NCI-H2081 (cell line): ENCODE measurements at regions not wholly inside any gene's neighbourhood (a gene's known extent, or its start where the extent isn't known, plus 50 kb on each side); places are given as distances from the start of the nearest gene placed in this dataset.
A peak's percentile ranks its signal among the peaks of the same experiment; 100 is the strongest.
"Not testable (repeated sequence)": the region's sequence is repeated elsewhere in the genome, so short reads cannot be mapped to it uniquely, and the experiment has no call there.

Source experiments
- DNase-seq, 2 experiments: peaks; one replicate each; lab custom pipeline; 2025; lab: John Stamatoyannopoulos, UW

DNA sequence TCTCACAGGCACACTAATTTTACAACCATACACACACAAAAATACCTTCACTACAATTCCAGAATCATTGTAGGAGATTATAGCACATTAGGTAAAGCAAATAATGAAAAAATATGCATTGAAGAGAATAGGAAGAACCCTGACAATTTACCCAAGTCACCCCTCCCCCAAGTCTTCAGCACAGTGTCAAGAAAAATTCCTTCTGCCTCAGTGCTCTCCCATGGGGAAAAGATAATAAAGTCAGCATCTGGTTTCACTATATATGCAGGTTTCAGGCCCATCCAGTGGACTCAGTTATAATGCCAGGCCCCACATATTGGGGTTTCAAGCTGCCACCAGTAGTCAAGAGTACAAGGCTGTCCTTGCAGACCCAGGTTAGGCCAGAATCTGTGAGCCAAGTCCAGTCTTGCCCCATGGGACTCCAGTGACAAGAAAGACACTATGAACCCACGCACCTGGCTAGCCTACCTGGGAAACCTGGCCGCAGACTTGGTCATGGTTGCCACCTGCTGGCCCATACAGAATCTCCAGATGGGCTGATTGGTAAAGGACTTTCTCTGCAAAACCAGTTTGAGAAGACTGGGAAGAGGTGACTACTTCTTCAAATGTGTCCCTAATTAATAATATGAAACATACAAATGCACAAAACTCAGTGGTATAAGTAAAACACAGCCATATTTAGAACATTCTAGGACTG lies 398.6 kb upstream of the FLRT2 start:
- peak; percentile 6 to 27 for DNase-seq

DNA sequence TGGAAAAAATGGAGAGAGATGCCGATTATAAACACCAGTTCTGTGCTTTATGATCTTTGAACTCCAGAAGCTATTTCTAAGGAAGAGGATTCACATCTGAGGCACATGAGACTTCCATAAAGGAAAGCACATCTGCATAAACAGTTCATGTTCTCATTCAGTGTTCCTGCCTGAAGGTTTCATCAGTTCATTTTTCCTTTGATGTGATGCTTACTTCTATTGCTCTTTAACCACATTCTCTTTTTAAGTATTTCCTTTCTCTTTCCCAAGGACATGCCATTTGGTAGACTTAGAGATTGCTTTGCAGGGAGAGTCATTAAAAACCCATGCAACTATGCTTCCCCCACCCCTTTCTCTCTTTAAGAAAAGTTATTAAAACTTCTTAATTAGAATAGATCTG lies 387.0 kb upstream of the FLRT2 start:
- no peak for DNase-seq

- no peak for DNase-seq
These were observed 383.2 kb upstream of the FLRT2 start for GRCh38 chr14:85146779-85147178.

DNA sequence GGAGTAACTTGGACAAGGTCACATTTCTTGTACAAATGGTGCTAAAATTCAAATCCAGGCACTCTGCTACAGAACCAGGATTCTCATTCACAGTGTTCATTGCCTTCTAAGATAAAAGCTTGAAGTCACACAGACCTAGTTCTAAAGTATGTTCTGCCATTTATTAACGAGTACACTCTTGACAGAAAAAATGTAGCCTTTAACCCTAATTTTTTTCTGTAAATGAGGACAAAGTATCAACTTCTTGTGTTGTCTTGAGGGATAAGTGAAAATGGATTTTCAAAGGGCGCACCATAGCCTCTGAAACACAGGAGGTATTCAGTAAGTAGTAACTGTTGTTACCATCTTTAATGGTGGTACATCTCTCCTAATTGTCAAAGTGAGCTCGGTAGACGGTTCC lies 379.8 kb upstream of the FLRT2 start:
- no peak for DNase-seq

DNA sequence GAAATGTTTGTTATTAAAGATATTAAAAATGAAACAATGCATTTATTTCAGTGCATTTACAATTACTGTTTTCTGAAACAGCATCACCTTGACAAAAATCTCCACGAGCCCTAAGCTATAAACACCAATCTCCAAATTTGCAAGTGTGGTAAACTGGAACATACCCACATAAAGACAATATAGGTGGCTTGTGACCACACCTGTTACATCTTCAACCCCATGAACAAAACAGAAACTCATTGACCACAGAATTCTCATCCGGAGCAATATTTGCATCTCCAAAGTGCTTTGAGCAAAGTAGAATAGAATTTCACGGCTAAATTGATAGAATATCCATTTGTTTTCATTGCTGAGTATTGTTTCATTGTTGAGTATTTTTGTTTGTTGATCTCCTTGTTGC lies 375.2 kb upstream of the FLRT2 start:
- no peak for DNase-seq

- DNase-seq, result no peak
These were observed 373.6 kb upstream of the FLRT2 start for GRCh38 chr14:85156319-85156718.

DNA sequence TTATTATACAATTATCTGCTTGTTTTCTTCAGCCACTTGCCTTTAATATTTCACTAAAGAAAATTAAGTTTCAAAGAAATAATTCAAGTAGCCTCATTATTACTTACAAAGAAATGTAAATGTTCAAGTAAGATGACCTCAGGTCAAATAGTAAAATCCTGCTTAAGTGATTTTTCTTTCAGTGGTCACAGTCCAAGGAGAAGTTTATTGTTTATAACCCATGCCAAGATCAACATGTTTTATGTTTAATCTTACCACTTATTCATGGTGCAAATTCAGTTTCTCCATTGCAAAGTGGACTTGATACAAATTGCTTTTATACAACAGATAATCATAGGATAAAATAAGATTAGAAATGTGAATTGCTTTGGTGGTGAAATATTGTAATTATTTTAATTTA lies 370.2 kb upstream of the FLRT2 start:
- no peak for DNase-seq

GRCh38 chr14:85165094-85165493 lies 364.9 kb upstream of the FLRT2 start:
- DNase-seq, result no peak

GRCh38 chr14:85169381-85169780 lies 360.6 kb upstream of the FLRT2 start:
- no peak for DNase-seq

DNA sequence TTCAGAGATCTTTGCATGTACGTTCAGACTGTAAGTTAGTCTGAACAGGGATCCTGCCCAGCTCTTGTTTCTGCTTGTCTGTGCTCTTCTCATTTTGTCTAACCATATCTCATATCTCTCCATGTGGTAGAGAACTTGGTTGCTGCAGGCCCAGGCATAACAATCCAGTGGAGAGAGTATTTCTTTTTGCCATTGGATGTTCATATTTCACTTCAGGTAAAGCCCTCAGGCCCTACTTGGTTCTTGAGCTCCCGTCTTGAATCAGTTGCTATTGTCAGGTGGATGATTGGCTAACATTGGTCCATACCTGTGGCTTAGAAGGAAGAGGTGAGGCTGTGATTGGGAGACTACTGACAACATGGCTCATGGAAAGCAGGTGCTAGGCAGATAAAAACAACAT lies 357.7 kb upstream of the FLRT2 start:
- DNase-seq, result no peak

DNA sequence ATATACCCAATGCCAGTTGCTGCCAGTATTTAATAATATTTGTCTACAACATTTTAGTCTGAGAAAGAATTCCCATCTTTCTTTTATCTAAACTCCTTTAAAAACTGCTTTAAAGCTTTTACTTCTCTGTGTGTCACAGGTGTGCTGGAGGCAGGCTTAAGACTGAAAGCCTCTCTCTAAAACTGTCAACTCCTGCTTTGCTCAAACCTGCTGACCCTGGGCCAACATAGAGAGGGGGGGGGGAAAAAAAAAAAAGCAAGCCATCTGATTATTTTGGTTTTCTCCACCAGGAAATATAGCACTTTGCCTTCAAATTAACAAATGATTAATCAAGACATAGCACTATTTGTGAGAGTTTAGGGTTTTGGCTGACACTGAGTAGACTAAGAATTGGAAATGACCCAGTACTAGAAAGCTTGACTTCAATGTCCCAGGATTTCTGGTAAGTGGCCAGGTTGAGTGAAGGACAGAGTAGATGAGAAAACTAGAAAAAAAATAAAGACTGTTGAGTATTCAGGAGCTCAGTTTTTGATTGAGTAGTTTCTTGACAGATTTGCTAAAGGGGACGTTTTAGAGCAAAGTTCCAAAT lies 357.0 kb upstream of the FLRT2 start:
- DNase-seq, result no peak

DNA sequence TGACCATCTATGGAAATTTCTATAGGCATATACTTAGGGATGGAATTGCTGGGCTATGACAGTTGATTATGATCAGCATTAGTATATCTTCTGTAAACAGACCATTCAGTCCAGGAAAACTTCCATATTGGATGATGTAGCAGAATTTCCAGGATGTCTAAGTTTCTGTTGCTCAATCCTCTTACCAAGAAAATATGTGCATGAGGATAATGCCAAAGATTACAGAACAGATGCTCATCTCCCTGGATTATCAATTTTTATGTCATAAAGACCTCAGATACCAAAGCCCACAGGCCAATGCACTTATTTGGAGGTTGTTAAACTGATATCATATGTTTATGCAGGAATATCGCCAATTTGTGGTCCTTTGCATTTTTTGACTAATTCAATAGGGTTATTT lies 354.4 kb upstream of the FLRT2 start:
- DNase-seq, result no peak

DNA sequence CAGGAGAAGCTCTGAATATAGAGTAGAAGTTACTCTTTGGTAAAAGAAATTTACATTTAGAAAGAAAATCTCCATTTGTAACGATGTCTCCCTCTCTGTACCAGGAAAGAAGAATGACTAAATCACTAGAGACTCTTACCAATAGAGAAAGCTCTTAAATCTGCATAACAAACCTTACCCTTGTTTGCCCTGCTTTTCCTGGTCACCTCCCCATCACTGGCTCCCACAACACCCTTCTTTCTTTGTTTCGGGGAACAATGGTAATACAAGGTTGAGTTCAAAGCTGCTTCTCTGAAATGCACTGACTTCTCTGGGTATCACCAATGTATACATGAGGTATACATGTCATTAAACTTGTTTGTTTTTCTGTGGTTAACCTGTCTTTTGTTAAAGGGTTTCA lies 351.1 kb upstream of the FLRT2 start:
- DNase-seq, result no peak

- DNase-seq, result no peak
These were observed 349.1 kb upstream of the FLRT2 start for GRCh38 chr14:85180876-85181275.

- no peak for DNase-seq
These were observed 347.7 kb upstream of the FLRT2 start for GRCh38 chr14:85182282-85182681.

- DNase-seq, result peak in 1 of 2 experiments; percentile 11
These were observed 343.9 kb upstream of the FLRT2 start for GRCh38 chr14:85186082-85186481.

DNA sequence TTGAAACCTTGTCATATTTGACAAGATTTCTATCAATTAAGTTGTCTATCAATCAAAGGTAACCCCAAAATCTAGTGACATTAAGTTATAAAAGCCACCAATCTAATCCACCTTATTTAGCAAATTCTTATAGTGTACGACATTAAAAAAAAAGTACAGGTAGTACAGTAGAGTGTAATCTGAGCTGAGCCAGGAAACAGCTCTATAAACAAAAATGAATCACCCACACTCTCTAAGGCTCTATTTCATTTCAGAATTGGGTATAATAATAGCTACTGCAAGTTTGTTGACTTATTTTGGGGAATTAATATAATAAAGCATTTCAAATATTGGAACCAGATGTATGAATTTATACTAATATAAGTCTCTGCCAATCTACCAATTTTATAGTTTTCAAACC lies 342.4 kb upstream of the FLRT2 start:
- no peak for DNase-seq

GRCh38 chr14:85188836-85189235 lies 341.1 kb upstream of the FLRT2 start:
- DNase-seq, result no peak

DNA sequence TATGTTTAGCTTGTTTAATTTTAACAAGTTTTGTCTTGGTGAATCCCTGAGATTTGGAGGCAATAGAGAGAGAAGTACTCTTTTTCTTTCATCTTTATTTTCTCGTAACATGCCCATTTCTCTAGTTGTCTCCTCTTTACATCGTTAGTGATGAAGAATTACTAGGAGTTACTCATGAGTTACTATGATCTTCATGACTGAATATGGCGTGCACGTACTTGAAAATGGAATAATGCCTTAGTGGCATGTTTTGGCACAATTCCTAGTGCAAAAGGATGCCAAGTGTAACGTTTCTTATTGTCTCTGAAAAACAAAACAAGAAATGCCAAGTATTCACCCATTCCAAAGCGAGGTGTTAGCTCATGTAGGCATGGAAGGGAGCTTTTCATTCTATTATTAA lies 340.7 kb upstream of the FLRT2 start:
- not testable (repeated sequence) for DNase-seq

GRCh38 chr14:85190251-85190650 lies 339.7 kb upstream of the FLRT2 start:
- no peak for DNase-seq

DNA sequence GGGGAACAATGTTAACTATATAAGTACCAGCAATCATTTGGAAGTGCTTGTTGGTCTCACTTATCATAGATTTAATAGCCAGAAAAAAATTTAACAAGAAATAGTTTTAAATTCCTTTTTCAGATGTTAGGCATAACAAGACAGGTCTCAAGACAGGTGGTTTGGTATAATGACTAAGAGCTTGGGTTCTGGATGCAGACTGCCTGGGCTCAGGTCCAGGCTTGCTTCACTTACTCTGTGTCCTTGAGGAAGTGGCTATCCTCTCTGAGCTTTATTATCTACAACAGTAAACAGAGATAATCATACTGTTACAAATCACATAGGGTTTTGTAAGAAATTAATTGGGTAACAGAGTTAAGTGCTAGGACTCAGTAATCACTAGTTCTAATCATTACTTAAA lies 338.0 kb upstream of the FLRT2 start:
- no peak for DNase-seq

GRCh38 chr14:85195872-85196477 lies 334.0 kb upstream of the FLRT2 start:
- peak in 1 of 2 experiments; percentile 2 for DNase-seq

DNA sequence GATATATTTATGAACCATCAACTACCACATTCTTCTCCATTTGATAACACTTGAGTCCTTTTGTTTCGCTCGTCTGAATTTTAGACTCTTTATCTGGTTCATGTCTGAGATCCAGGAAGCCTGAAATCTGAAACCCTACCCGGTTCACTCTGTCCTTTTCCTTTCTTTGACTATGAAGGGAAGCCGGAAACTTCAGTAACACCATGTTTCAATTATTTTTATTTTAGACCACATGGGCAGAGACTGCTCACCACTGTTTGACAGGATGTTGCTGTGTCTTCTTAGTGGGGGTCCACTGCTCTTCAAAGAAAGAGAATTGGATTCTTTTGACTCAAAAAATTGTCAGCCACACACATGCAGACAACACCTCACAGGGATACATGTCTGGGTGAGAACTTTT lies 331.9 kb upstream of the FLRT2 start:
- no peak for DNase-seq

DNA sequence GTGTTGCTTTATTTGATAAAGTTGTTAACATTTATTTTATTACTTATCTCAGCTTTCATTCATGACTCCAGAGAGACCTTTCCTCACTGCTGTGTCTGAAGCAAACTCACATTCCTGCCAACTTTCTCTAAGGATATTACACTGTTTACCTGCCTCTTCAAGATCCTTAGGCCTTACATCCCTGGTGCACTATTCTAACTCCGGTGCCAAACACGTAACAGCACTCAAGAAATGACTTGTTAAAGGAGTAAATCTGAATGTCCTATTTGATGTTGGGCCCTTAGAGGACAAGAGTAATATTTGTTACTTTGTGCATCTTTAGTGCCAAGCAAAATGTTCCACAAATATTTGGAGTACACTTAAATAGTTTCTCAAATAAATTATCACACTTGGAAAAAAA lies 324.1 kb upstream of the FLRT2 start:
- no peak for DNase-seq
